Smooth muscle cell (in vitro differentiated cells): ENCODE measurements at regions not wholly inside any gene's neighbourhood (a gene's known extent, or its start where the extent isn't known, plus 50 kb on each side); places are given as distances from the start of the nearest gene placed in this dataset.

Source experiments
- DNase-seq: peaks from one replicate; lab custom pipeline; 2025; ENCODE audit not compliant: unreplicated experiment; lab: John Stamatoyannopoulos, UW
- H2AFZ ChIP-seq: fragments of 200-600 bp; sonication (generic); 2 replicates; pipeline ENCODE4 v1.6.0; 2016; ENCODE audit warnings: antibody characterized with exemption, low read depth, mild to moderate bottlenecking
- H3F3A ChIP-seq: fragments of 200-600 bp; sonication (generic); 2 replicates; pipeline ENCODE4 v1.6.0; 2017; ENCODE audit warnings: antibody characterized with exemption, low read depth
- H3K27ac ChIP-seq: fragments of 200-600 bp; sonication (generic); 2 replicates; pipeline ENCODE4 v1.5.1; 2016; ENCODE audit warnings: low read depth, mild to moderate bottlenecking
- H3K27me3 ChIP-seq: fragments of 200-600 bp; sonication (generic); 2 replicates; pipeline ENCODE4 v1.6.1; 2016; ENCODE audit warnings: low read depth, mild to moderate bottlenecking
- H3K36me3 ChIP-seq: fragments of 200-600 bp; sonication (generic); 2 replicates; pipeline ENCODE4 v1.5.1; 2016; ENCODE audit warnings: low read depth
- H3K4me1 ChIP-seq: fragments of 200-600 bp; sonication (generic); 2 replicates; pipeline ENCODE4 v1.5.1; 2016; ENCODE audit warnings: low read depth
- H3K4me2 ChIP-seq: fragments of 200-600 bp; sonication (generic); 2 replicates; pipeline ENCODE4 v1.6.0; 2016; ENCODE audit warnings: mild to moderate bottlenecking
- H3K4me3 ChIP-seq: fragments of 200-600 bp; sonication (generic); 2 replicates; pipeline ENCODE4 v1.5.1; 2016; ENCODE audit warnings: mild to moderate bottlenecking
- H3K79me2 ChIP-seq: fragments of 200-600 bp; sonication (generic); 2 replicates; pipeline ENCODE4 v1.6.0; 2016; ENCODE audit warnings: low read depth, mild to moderate bottlenecking
- H3K9ac ChIP-seq: fragments of 200-600 bp; sonication (generic); 2 replicates; pipeline ENCODE4 v1.6.0; 2016; ENCODE audit warnings: low read depth
- H3K9me3 ChIP-seq: fragments of 200-600 bp; sonication (generic); replicated peaks from 2 replicates; pipeline ENCODE4 v1.5.1; 2016; ENCODE audit warnings: low read depth
- H4K20me1 ChIP-seq: fragments of 200-600 bp; sonication (generic); 2 replicates; pipeline ENCODE4 v1.6.0; 2016; ENCODE audit warnings: low read depth
- WGBS: methylation state at CpG from one replicate; pipeline ENCODE4 v1.1.7; 2016; ENCODE audit warnings: low lambda C conversion rate; 5-methylcytosine and 5-hydroxymethylcytosine counted together
- TF ChIP-seq, protein P1 (sequence below): fragments of 200-600 bp; sonication (generic); IDR thresholded peaks from 2 replicates; pipeline ENCODE4 v1.5.1; 2017; ENCODE audit warnings: borderline replicate concordance, mild to moderate bottlenecking, antibody characterized with exemption; ENCODE audit not compliant: insufficient read depth, poor library complexity, severe bottlenecking

DNA sequence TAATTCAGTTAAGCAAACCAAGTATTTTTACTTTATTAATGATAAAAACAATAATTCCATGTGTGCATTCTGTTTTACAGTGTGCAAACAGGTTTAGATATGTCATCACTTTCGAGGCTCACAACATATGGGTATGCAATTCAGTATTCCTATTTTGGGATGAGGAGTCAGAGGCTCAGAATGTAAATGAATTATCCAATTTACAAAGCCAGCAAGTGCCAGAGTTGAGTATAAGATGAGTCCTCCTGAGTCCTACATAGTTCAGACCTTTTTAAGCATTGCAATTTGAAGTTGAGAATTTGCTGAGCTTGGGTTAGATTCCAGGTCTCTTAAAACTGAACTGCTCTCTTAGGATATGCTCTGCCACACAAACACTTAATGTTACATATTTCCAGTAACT lies 424.2 kb upstream of the ROBO2 start:
- Histone ChIP-seq H4K20me1 (no peaks in the 10 kb centered on the region), H3K79me2 (no peaks in the 10 kb centered on the region), H3F3A (no peaks in the 10 kb centered on the region), H3K9me3 (no peaks in the 10 kb centered on the region), H3K4me2 (no peak overlapping the region), H3K9ac (no peak overlapping the region), H3K4me1 (no peaks in the 10 kb centered on the region), H3K27ac (no peak overlapping the region), H3K27me3 (no peaks in the 10 kb centered on the region), H2AFZ (no peak overlapping the region), H3K4me3 (no peak overlapping the region), H3K36me3 (no peaks in the 10 kb centered on the region)
- TF ChIP-seq, protein P1, sequence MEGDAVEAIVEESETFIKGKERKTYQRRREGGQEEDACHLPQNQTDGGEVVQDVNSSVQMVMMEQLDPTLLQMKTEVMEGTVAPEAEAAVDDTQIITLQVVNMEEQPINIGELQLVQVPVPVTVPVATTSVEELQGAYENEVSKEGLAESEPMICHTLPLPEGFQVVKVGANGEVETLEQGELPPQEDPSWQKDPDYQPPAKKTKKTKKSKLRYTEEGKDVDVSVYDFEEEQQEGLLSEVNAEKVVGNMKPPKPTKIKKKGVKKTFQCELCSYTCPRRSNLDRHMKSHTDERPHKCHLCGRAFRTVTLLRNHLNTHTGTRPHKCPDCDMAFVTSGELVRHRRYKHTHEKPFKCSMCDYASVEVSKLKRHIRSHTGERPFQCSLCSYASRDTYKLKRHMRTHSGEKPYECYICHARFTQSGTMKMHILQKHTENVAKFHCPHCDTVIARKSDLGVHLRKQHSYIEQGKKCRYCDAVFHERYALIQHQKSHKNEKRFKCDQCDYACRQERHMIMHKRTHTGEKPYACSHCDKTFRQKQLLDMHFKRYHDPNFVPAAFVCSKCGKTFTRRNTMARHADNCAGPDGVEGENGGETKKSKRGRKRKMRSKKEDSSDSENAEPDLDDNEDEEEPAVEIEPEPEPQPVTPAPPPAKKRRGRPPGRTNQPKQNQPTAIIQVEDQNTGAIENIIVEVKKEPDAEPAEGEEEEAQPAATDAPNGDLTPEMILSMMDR: no peak
- no peak for DNase-seq
- 74% methylated on average over 1 of the region's 1 CpG for WGBS

DNA sequence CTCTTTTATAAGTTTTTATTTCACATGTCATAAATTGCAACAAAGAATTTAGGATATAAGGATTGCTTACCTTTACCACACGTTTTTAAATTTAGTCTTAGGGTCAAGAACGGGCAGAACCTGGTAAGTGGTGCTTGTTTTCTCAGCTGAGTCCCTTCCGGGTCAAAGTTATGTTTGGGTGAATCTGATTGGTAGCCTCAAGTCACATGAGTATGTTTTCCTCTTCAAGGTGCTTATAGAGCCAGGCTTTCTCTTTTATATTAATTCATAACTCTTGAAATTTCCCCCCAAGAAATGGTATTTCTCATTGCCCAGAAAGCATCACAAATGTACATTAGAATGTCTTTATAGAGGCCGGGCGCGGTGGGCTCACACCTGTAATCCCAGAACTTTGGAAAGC lies 415.7 kb upstream of the ROBO2 start:
- H4K20me1 ChIP-seq: no peaks in the 10 kb centered on the region
- no peak overlapping the region for H3K4me2 ChIP-seq
- 94% methylated on average over 6 of the region's 6 CpGs for WGBS
- no peaks in the 10 kb centered on the region for H3K9me3 ChIP-seq
- H3K27ac ChIP-seq: no peak overlapping the region
- TF ChIP-seq, protein P1: no peak
- H3K4me3 ChIP-seq: no peak overlapping the region
- DNase-seq: no peak
- H2AFZ ChIP-seq: no peak overlapping the region
- no peaks in the 10 kb centered on the region for H3K4me1 ChIP-seq
- H3K9ac ChIP-seq: no peak overlapping the region
- H3K27me3 ChIP-seq: no peaks in the 10 kb centered on the region
- no peaks in the 10 kb centered on the region for H3F3A ChIP-seq
- no peaks in the 10 kb centered on the region for H3K36me3 ChIP-seq
- H3K79me2 ChIP-seq: no peaks in the 10 kb centered on the region

DNA sequence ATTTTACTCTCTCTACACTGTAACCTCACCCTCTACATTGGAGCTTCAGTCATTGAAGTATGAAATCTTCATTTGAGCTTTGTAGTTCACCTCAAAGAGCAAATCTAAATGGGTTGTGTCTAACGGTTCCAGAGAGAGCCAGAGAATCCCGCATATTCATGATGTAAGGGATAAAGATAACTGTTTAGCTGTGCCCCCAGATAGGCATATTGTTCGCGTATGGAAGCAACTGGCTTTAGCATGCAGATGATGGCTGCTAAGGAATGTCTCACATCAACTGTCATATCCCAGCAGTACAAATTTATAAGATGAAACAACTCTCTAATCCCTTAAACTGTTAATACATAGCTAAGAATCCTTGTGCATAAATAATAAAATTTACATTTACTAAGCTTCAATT lies 412.7 kb upstream of the ROBO2 start:
- no peaks in the 10 kb centered on the region for H4K20me1 ChIP-seq
- H3K4me3 ChIP-seq: no peak overlapping the region
- H3K4me1 ChIP-seq: no peaks in the 10 kb centered on the region
- H3K9ac ChIP-seq: no peak overlapping the region
- H3K27ac ChIP-seq: no peak overlapping the region
- TF ChIP-seq, protein P1: no peak
- no peak for DNase-seq
- no peaks in the 10 kb centered on the region for H3K79me2 ChIP-seq
- H3K4me2 ChIP-seq: no peak overlapping the region
- H3F3A ChIP-seq: no peaks in the 10 kb centered on the region
- H2AFZ ChIP-seq: no peak overlapping the region
- no peaks in the 10 kb centered on the region for H3K9me3 ChIP-seq
- no peaks in the 10 kb centered on the region for H3K36me3 ChIP-seq
- no peaks in the 10 kb centered on the region for H3K27me3 ChIP-seq
- WGBS: 75% methylated on average over 4 of the region's 4 CpGs

DNA sequence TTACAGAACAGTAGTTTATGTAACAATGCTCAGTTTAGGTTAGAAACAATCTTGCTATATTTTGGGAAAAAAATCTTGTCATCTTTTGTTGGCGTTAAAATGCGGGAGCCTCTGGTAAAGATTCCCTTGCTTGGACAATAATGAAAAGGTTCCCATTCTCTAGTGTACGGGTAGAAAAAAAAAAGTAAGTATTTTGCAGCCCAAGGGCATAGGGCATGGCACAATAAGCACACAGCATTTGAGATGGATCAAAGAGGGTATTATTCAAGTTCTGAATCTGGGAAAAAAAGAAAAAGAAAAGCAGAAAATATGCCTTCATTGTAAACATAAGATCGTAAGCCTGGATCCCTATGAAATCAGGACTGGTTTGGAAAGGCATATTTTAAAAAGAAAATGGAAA lies 408.6 kb upstream of the ROBO2 start:
- no peaks in the 10 kb centered on the region for H3K36me3 ChIP-seq
- H3K27ac ChIP-seq: no peak overlapping the region
- H3F3A ChIP-seq: no peaks in the 10 kb centered on the region
- H2AFZ ChIP-seq: no peak overlapping the region
- no peak for DNase-seq
- 93% methylated on average over 4 of the region's 4 CpGs for WGBS
- H3K27me3 ChIP-seq: no peaks in the 10 kb centered on the region
- TF ChIP-seq, protein P1: no peak
- H4K20me1 ChIP-seq: no peaks in the 10 kb centered on the region
- H3K79me2 ChIP-seq: no peaks in the 10 kb centered on the region
- H3K4me3 ChIP-seq: no peak overlapping the region
- no peaks in the 10 kb centered on the region for H3K9me3 ChIP-seq
- H3K9ac ChIP-seq: no peak overlapping the region
- no peaks in the 10 kb centered on the region for H3K4me1 ChIP-seq
- no peak overlapping the region for H3K4me2 ChIP-seq
